Glutamatergic neuron (in vitro differentiated cells): ENCODE measurements at regions not wholly inside any gene's neighbourhood (a gene's known extent, or its start where the extent isn't known, plus 50 kb on each side); places are given as distances from the start of the nearest gene placed in this dataset.

Source experiments
- DNase-seq: peaks from one replicate; pipeline ENCODE4 v3.0.0; 2022
- H3K27ac Mint-ChIP-seq: one replicate; pipeline ENCODE4 v1.8.0; 2020; ENCODE audit warnings: mild to moderate bottlenecking, mixed read lengths, inconsistent platforms; ENCODE audit not compliant: unreplicated experiment
- H3K27me3 Mint-ChIP-seq: one replicate; pipeline ENCODE4 v1.8.0; 2020; ENCODE audit warnings: mild to moderate bottlenecking, moderate library complexity, mixed read lengths, inconsistent platforms; ENCODE audit not compliant: unreplicated experiment
- H3K36me3 Mint-ChIP-seq: one replicate; pipeline ENCODE4 v1.8.0; 2020; ENCODE audit warnings: mild to moderate bottlenecking, mixed read lengths, inconsistent platforms; ENCODE audit not compliant: unreplicated experiment
- H3K4me1 Mint-ChIP-seq: one replicate; pipeline ENCODE4 v1.8.0; 2020; ENCODE audit warnings: mild to moderate bottlenecking, low read depth, mixed read lengths, inconsistent platforms; ENCODE audit not compliant: unreplicated experiment
- H3K4me3 Mint-ChIP-seq: one replicate; pipeline ENCODE4 v1.8.0; 2020; ENCODE audit warnings: mild to moderate bottlenecking, mixed read lengths, inconsistent platforms; ENCODE audit not compliant: unreplicated experiment
- H3K9me3 Mint-ChIP-seq: one replicate; pipeline ENCODE4 v1.8.0; 2020; ENCODE audit warnings: mild to moderate bottlenecking, moderate library complexity, mixed read lengths, inconsistent platforms; ENCODE audit not compliant: unreplicated experiment
- TF ChIP-seq, protein P1 (sequence below): fragments of 200-600 bp; sonication (generic); IDR thresholded peaks from one replicate; pipeline ENCODE4 v1.5.0; 2021; ENCODE audit not compliant: partially characterized antibody, unreplicated experiment

GRCh38 chr3:193977622-193978021 lies 158.3 kb upstream of the HES1 start:
- no peak overlapping the region for H3K4me3 Mint-ChIP-seq
- H3K27me3 Mint-ChIP-seq: peaks cover 6% of the 10 kb centered on the region
- H3K4me1 Mint-ChIP-seq: peaks cover 8% of the 10 kb centered on the region
- TF ChIP-seq, protein P1, sequence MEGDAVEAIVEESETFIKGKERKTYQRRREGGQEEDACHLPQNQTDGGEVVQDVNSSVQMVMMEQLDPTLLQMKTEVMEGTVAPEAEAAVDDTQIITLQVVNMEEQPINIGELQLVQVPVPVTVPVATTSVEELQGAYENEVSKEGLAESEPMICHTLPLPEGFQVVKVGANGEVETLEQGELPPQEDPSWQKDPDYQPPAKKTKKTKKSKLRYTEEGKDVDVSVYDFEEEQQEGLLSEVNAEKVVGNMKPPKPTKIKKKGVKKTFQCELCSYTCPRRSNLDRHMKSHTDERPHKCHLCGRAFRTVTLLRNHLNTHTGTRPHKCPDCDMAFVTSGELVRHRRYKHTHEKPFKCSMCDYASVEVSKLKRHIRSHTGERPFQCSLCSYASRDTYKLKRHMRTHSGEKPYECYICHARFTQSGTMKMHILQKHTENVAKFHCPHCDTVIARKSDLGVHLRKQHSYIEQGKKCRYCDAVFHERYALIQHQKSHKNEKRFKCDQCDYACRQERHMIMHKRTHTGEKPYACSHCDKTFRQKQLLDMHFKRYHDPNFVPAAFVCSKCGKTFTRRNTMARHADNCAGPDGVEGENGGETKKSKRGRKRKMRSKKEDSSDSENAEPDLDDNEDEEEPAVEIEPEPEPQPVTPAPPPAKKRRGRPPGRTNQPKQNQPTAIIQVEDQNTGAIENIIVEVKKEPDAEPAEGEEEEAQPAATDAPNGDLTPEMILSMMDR: no peak
- DNase-seq: no peak
- peaks cover 2% of the 10 kb centered on the region for H3K9me3 Mint-ChIP-seq
- H3K27ac Mint-ChIP-seq: no peak overlapping the region
- H3K36me3 Mint-ChIP-seq: no peaks in the 10 kb centered on the region

GRCh38 chr3:193978030-193978429 lies 157.9 kb upstream of the HES1 start:
- Mint-ChIP-seq H3K36me3 (no peaks in the 10 kb centered on the region), H3K9me3 (peaks cover 2% of the 10 kb centered on the region), H3K27ac (no peak overlapping the region), H3K4me1 (peaks cover 8% of the 10 kb centered on the region), H3K27me3 (peaks cover 6% of the 10 kb centered on the region), H3K4me3 (no peak overlapping the region)
- TF ChIP-seq, protein P1: no peak
- no peak for DNase-seq

DNA sequence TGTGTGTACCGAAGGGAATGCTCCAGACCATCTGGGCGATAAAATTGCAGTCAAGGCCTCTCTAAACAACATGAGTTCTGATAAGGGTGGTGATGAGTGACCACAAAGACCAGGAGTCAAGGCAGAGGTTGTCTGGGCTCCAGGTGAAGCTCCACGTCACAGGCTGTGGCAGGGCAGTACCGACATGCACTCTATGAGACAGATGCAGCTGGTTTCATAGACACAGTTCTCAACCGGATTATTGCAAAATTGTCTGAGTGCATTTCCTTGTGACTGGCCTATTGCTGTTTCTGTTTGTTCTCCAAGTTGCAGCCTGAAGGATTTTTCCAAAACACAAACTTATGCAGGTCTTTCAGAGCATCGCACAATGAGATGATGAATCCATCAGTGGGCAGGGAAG lies 157.5 kb upstream of the HES1 start:
- no peaks in the 10 kb centered on the region for H3K36me3 Mint-ChIP-seq
- no peak overlapping the region for H3K27ac Mint-ChIP-seq
- DNase-seq: no peak
- peaks cover 8% of the 10 kb centered on the region for H3K4me1 Mint-ChIP-seq
- peaks cover 6% of the 10 kb centered on the region for H3K27me3 Mint-ChIP-seq
- H3K9me3 Mint-ChIP-seq: peaks cover 2% of the 10 kb centered on the region
- TF ChIP-seq, protein P1: no peak
- H3K4me3 Mint-ChIP-seq: no peak overlapping the region

- Mint-ChIP-seq H3K4me1 (peaks cover under 1% of the 10 kb centered on the region), H3K27ac (no peak overlapping the region), H3K4me3 (no peak overlapping the region), H3K9me3 (peaks cover 2% of the 10 kb centered on the region), H3K36me3 (no peaks in the 10 kb centered on the region), H3K27me3 (peaks cover 4% of the 10 kb centered on the region)
- TF ChIP-seq, protein P1: no peak
- no peak for DNase-seq
These were observed 155.6 kb upstream of the HES1 start for GRCh38 chr3:193980326-193980725.

DNA sequence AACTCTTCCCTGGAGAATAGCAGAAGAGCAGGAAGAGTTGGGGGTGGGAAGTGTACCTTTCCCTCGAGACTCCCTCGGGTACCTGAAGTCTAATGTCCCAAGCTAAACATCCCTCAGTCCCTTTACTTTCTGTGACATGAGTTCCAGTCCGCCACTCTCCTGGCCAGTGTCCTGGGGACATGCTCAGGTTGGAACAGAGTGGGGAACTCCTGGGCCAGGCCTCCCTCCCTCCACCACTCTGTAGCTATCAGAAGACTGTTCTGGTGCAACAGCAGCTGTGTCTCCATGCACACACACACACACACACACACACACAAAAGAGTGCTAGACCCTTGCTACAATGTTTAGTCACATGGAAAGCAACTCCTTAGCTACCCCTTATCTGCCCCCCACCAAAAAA lies 155.0 kb upstream of the HES1 start:
- no peak for DNase-seq
- Mint-ChIP-seq H3K36me3 (no peaks in the 10 kb centered on the region), H3K9me3 (peaks cover 2% of the 10 kb centered on the region), H3K4me1 (no peaks in the 10 kb centered on the region), H3K27ac (no peak overlapping the region), H3K4me3 (no peak overlapping the region), H3K27me3 (peaks cover 4% of the 10 kb centered on the region)
- TF ChIP-seq, protein P1: no peak
